ENCODE measurements at regions not wholly inside any gene's neighbourhood (a gene's known extent, or its start where the extent isn't known, plus 50 kb on each side); places are given as distances from the start of the nearest gene placed in this dataset.

DNA sequence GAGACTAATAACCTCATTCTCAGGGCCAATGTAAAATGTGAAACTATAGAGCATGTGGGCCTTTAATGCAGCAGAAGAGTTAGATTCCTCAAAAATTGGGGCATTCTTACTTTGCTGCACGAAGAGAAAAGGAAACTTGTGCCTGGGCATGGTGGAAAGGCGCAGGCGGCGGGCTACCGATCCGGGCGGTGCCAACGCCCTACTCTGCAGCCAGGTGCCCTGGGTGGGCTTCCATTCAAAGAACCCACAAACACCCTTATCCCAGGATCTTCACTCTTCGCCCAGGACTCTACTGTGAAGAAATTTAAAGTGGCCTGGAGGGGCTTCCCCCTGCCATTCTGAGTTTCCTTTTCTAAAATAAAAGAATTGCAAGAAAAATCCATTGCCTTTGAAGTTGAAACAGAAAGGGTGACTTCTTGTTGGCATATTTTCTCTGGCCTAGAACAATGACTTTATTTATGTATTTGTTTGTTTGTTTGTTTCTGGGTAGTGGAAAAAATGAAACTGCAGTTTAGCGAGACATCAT lies 124.9 kb downstream of the TMEM161B start:
- TF ChIP-seq EZH2 (IDR thresholded peaks at IDR 0.05; ENCODE audit: borderline replicate concordance, insufficient read depth, low read depth, low read length, poor library complexity, severe bottlenecking): no peak
- TF ChIP-seq, protein P1, sequence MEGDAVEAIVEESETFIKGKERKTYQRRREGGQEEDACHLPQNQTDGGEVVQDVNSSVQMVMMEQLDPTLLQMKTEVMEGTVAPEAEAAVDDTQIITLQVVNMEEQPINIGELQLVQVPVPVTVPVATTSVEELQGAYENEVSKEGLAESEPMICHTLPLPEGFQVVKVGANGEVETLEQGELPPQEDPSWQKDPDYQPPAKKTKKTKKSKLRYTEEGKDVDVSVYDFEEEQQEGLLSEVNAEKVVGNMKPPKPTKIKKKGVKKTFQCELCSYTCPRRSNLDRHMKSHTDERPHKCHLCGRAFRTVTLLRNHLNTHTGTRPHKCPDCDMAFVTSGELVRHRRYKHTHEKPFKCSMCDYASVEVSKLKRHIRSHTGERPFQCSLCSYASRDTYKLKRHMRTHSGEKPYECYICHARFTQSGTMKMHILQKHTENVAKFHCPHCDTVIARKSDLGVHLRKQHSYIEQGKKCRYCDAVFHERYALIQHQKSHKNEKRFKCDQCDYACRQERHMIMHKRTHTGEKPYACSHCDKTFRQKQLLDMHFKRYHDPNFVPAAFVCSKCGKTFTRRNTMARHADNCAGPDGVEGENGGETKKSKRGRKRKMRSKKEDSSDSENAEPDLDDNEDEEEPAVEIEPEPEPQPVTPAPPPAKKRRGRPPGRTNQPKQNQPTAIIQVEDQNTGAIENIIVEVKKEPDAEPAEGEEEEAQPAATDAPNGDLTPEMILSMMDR (IDR thresholded peaks at IDR 0.05): no peak

Data from B cell (primary cell).